NCI-H526 (cell line): ENCODE measurements at regions not wholly inside any gene's neighbourhood (a gene's known extent, or its start where the extent isn't known, plus 50 kb on each side); places are given as distances from the start of the nearest gene placed in this dataset.
A peak's percentile ranks its signal among the peaks of the same experiment; 100 is the strongest.
"Not testable (repeated sequence)": the region's sequence is repeated elsewhere in the genome, so short reads cannot be mapped to it uniquely, and the experiment has no call there.

Experiments used
- DNase-seq, 2 experiments: peaks; one replicate each; lab custom pipeline; 2025; lab: John Stamatoyannopoulos, UW

- DNase-seq = no peak
These were observed 332.8 kb downstream of the CNTN3 start for GRCh38 chr3:74281705-74282104.

GRCh38 chr3:74273555-74274402 lies 340.7 kb downstream of the CNTN3 start:
- DNase-seq = no peak

GRCh38 chr3:74273091-74273490 lies 341.4 kb downstream of the CNTN3 start:
- DNase-seq = no peak

- DNase-seq = no peak
These were observed 342.9 kb downstream of the CNTN3 start for GRCh38 chr3:74271541-74271940.

- no peak for DNase-seq
These were observed 344.8 kb downstream of the CNTN3 start for GRCh38 chr3:74269689-74270088.

GRCh38 chr3:74268753-74269152 lies 345.7 kb downstream of the CNTN3 start:
- no peak for DNase-seq

- peak in 1 of 2 experiments; percentile 60 for DNase-seq
These were observed 346.8 kb downstream of the CNTN3 start for GRCh38 chr3:74267588-74268184.

- no peak for DNase-seq
These were observed 347.3 kb downstream of the CNTN3 start for GRCh38 chr3:74267131-74267530.

GRCh38 chr3:74265069-74265468 lies 349.4 kb downstream of the CNTN3 start:
- no peak for DNase-seq

- DNase-seq = no peak
These were observed 351.4 kb downstream of the CNTN3 start for GRCh38 chr3:74263031-74263430.

GRCh38 chr3:74233091-74233490 lies 381.4 kb downstream of the CNTN3 start:
- DNase-seq = no peak

- DNase-seq = no peak
These were observed 397.0 kb downstream of the CNTN3 start for GRCh38 chr3:74217467-74217866.

GRCh38 chr3:74214286-74214685 lies 400.2 kb downstream of the CNTN3 start:
- no peak for DNase-seq

- DNase-seq = no peak
These were observed 403.7 kb downstream of the CNTN3 start for GRCh38 chr3:74210739-74211138.

GRCh38 chr3:74200952-74201351 lies 413.5 kb downstream of the CNTN3 start:
- no peak for DNase-seq

GRCh38 chr3:74178664-74179063 lies 435.8 kb downstream of the CNTN3 start:
- DNase-seq = not testable (repeated sequence)

- no peak for DNase-seq
These were observed 441.4 kb downstream of the CNTN3 start for GRCh38 chr3:74173090-74173489.

GRCh38 chr3:74167926-74168325 lies 446.5 kb downstream of the CNTN3 start:
- no peak for DNase-seq

- DNase-seq = no peak
These were observed 449.2 kb downstream of the CNTN3 start for GRCh38 chr3:74165211-74165610.

GRCh38 chr3:74149466-74149865 lies 465.0 kb downstream of the CNTN3 start:
- no peak for DNase-seq

GRCh38 chr3:74145277-74145676 lies 469.2 kb downstream of the CNTN3 start:
- DNase-seq = no peak

GRCh38 chr3:74139648-74140047 lies 474.8 kb downstream of the CNTN3 start:
- DNase-seq = no peak

- DNase-seq = no peak
These were observed 476.7 kb downstream of the CNTN3 start for GRCh38 chr3:74137790-74138189.

- no peak for DNase-seq
These were observed 478.7 kb downstream of the CNTN3 start for GRCh38 chr3:74135808-74136207.
